Panc1 (cell line): ENCODE measurements at regions not wholly inside any gene's neighbourhood (a gene's known extent, or its start where the extent isn't known, plus 50 kb on each side); places are given as distances from the start of the nearest gene placed in this dataset.

Experiments used
- ATAC-seq: fragments of 200-7000 bp; cut with Tn5 transposase; 2 replicates; pipeline ENCODE4 v1.9.1; 2020; ENCODE audit warnings: mild to moderate bottlenecking, moderate library complexity
- BruUV-seq: library from RNA; stranded (reverse); fragments of 400-500 nt; replicated peaks from 2 replicates; lab custom pipeline; 2021; lab: Mats Ljungman, UMichigan
- CTCF ChIA-PET: fragments of 300-600 bp; sonication (Branson Sonifier 250); formaldehyde crosslinking; loops from one replicate; lab custom pipeline; 2022; ENCODE audit warnings: antibody characterized with exemption; lab: Charles Lee
- POLR2A ChIA-PET: fragments of 300-600 bp; sonication (Branson Sonifier 250); formaldehyde crosslinking; loops from one replicate; lab custom pipeline; 2022; ENCODE audit warnings: antibody characterized with exemption; lab: Charles Lee
- DNase-seq: peaks from one replicate; pipeline ENCODE4 v3.0.0-alpha.2; 2010; ENCODE audit warnings: low read depth, low spot score
- H3K27ac ChIP-seq: 2 replicates; pipeline ENCODE4 v1.5.1; 2011; ENCODE audit warnings: mild to moderate bottlenecking, low read length, inconsistent platforms
- H3K27me3 ChIP-seq: fragments of 200-500 bp; sonication (Bioruptor generic); 2 replicates; pipeline ENCODE4 v1.6.0; 2014; ENCODE audit warnings: low read length, inconsistent platforms; ENCODE audit not compliant: control insufficient read depth, insufficient read depth
- H3K36me3 ChIP-seq: fragments of 200-500 bp; sonication (Bioruptor generic); 2 replicates; pipeline ENCODE4 v1.5.1; 2014; ENCODE audit warnings: inconsistent platforms, mild to moderate bottlenecking, low read length, moderate library complexity; ENCODE audit not compliant: control insufficient read depth, insufficient read depth
- H3K4me1 ChIP-seq: 2 replicates; pipeline ENCODE4 v1.5.1; 2011; ENCODE audit warnings: inconsistent platforms, mild to moderate bottlenecking, low read length, moderate library complexity; ENCODE audit not compliant: control insufficient read depth, insufficient read depth
- H3K4me3 ChIP-seq, 2 experiments: 2 replicates each; pipeline ENCODE4 v1.5.1; 2011 to 2012; ENCODE audit warnings: low read depth in 2 of 2, low read length in 2 of 2, mild to moderate bottlenecking in 2 of 2, inconsistent platforms in 1 of 2, moderate library complexity in 1 of 2
- H3K9me3 ChIP-seq: fragments of 200-500 bp; sonication (Bioruptor generic); 2 replicates; pipeline ENCODE4 v1.5.1; 2014; ENCODE audit warnings: low read depth, mild to moderate bottlenecking, inconsistent platforms, low read length, moderate library complexity; ENCODE audit not compliant: control insufficient read depth, insufficient read depth
- POLR2AphosphoS5 ChIP-seq: IDR thresholded peaks from 2 replicates; pipeline ENCODE4 v1.6.1; 2012; ENCODE audit warnings: mild to moderate bottlenecking, low read depth, low read length, moderate library complexity
- SIN3A ChIP-seq: IDR thresholded peaks from 2 replicates; pipeline ENCODE4 v1.6.1; 2012; ENCODE audit warnings: low read depth, mild to moderate bottlenecking, low read length, moderate library complexity, borderline replicate concordance; ENCODE audit not compliant: insufficient read depth
- TCF7L2 ChIP-seq: IDR thresholded peaks from 2 replicates; pipeline ENCODE4 v1.6.1; 2011; ENCODE audit warnings: mild to moderate bottlenecking, low read depth, low read length, inconsistent platforms
- in situ Hi-C: cut with HindIII; loops from 2 replicates; pipeline ENCODE4 v1.10.0; 2016; ENCODE audit warnings: low sequenced_read_pairs, low pct_unique_long_range_greater_than_20kb
- intact Hi-C: fragments of 100-400 bp; cut with micrococcal nuclease; formaldehyde crosslinking; loops from one replicate; pipeline ENCODE4 v1.10.0; 2022; ENCODE audit not compliant: unreplicated experiment
- TF ChIP-seq, protein P1 (sequence below): fragments of 450-650 bp; IDR thresholded peaks from 2 replicates; pipeline ENCODE4 v1.5.1; 2017; ENCODE audit warnings: mild to moderate bottlenecking
- TF ChIP-seq, protein P2 (sequence below), 2 experiments: IDR thresholded peaks; 2 replicates each; pipeline ENCODE4 v1.6.1; 2011 to 2012; ENCODE audit warnings: low read depth in 2 of 2, control low read depth in 1 of 2, low read length in 1 of 2, mild to moderate bottlenecking in 1 of 2, moderate library complexity in 1 of 2; ENCODE audit not compliant: insufficient read depth in 1 of 2

DNA sequence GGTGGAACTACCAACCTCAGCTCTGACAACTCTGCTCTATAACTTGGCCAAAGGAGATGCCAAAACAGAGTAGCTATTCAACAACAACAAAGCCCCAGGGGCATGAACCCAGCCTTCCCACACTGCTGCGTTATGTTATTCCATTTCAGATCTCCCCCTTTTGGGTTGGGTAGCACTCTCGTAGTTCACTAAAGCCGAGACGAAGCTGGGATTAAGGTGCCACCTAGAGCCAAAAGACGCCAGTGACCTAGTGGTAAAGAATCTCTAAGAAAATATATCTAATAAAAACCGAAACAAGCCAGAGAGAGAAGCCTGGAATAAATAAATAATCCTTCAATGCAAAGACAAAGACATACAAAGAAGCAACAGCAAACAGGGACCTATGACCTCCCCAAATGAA is 217.3 kb downstream of the HERPUD2 start:
- Histone ChIP-seq H3K27ac (no peak overlapping the region), H3K9me3 (no peaks in the 10 kb centered on the region), H3K27me3 (peaks cover 6% of the 10 kb centered on the region), H3K4me1 (no peaks in the 10 kb centered on the region), H3K4me3 (no peak overlapping the region), H3K36me3 (no peaks in the 10 kb centered on the region)
- ATAC-seq (no peak), DNase-seq (no peak)
- in situ Hi-C loops (no loop called here), intact Hi-C loops (no loop called here)
- no TSS peak for BruUV-seq
- ChIA-PET CTCF (no interaction called here), POLR2A (no interaction called here)
- TF ChIP-seq TCF7L2, result no peak
- TF ChIP-seq, protein P1, sequence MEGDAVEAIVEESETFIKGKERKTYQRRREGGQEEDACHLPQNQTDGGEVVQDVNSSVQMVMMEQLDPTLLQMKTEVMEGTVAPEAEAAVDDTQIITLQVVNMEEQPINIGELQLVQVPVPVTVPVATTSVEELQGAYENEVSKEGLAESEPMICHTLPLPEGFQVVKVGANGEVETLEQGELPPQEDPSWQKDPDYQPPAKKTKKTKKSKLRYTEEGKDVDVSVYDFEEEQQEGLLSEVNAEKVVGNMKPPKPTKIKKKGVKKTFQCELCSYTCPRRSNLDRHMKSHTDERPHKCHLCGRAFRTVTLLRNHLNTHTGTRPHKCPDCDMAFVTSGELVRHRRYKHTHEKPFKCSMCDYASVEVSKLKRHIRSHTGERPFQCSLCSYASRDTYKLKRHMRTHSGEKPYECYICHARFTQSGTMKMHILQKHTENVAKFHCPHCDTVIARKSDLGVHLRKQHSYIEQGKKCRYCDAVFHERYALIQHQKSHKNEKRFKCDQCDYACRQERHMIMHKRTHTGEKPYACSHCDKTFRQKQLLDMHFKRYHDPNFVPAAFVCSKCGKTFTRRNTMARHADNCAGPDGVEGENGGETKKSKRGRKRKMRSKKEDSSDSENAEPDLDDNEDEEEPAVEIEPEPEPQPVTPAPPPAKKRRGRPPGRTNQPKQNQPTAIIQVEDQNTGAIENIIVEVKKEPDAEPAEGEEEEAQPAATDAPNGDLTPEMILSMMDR, result peak; percentile 16; the same call in 1 of the 2 replicates

DNA sequence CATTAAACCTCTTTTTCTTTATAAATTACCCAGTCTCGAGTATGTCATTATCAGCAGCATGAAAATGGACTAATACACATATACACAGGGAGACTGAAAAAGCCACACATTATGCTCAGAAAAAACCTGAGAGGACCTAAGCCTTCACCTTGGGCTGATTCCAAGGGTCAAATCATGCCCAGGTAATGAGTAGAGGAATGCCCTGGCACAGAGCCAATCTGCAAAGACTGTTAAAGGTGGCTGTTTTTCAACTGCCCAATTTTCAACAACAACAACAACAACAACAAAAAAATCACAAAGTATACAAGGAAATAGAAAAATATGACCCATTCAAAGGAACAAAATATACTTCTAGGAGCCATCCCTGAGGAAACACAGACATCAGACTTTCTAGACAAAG is 220.2 kb upstream of the TBX20 start:
- Histone ChIP-seq H3K4me1 (no peaks in the 10 kb centered on the region), H3K27ac (no peak overlapping the region), H3K36me3 (no peaks in the 10 kb centered on the region), H3K9me3 (no peaks in the 10 kb centered on the region), H3K4me3 (no peak overlapping the region), H3K27me3 (peaks cover 6% of the 10 kb centered on the region)
- DNase-seq, result no peak
- TF ChIP-seq SIN3A, result no peak
- TF ChIP-seq, protein P2, sequence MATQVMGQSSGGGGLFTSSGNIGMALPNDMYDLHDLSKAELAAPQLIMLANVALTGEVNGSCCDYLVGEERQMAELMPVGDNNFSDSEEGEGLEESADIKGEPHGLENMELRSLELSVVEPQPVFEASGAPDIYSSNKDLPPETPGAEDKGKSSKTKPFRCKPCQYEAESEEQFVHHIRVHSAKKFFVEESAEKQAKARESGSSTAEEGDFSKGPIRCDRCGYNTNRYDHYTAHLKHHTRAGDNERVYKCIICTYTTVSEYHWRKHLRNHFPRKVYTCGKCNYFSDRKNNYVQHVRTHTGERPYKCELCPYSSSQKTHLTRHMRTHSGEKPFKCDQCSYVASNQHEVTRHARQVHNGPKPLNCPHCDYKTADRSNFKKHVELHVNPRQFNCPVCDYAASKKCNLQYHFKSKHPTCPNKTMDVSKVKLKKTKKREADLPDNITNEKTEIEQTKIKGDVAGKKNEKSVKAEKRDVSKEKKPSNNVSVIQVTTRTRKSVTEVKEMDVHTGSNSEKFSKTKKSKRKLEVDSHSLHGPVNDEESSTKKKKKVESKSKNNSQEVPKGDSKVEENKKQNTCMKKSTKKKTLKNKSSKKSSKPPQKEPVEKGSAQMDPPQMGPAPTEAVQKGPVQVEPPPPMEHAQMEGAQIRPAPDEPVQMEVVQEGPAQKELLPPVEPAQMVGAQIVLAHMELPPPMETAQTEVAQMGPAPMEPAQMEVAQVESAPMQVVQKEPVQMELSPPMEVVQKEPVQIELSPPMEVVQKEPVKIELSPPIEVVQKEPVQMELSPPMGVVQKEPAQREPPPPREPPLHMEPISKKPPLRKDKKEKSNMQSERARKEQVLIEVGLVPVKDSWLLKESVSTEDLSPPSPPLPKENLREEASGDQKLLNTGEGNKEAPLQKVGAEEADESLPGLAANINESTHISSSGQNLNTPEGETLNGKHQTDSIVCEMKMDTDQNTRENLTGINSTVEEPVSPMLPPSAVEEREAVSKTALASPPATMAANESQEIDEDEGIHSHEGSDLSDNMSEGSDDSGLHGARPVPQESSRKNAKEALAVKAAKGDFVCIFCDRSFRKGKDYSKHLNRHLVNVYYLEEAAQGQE (IDR thresholded peaks at IDR 0.05; ENCODE audit: insufficient read depth in 1 of 2, low read depth in 2 of 2, low read length in 1 of 2), result no peak
- TF ChIP-seq, protein P1, result no peak
- TF ChIP-seq POLR2AphosphoS5, result no peak
- TF ChIP-seq TCF7L2, result no peak
- intact Hi-C loops, result no loop called here
- no peak for ATAC-seq
- CTCF ChIA-PET, result no interaction called here
- no TSS peak for BruUV-seq
- POLR2A ChIA-PET, result no interaction called here
- in situ Hi-C loops, result no loop called here
